SK-N-DZ (cell line): ENCODE measurements at regions not wholly inside any gene's neighbourhood (a gene's known extent, or its start where the extent isn't known, plus 50 kb on each side); places are given as distances from the start of the nearest gene placed in this dataset.
"Not testable (repeated sequence)": the region's sequence is repeated elsewhere in the genome, so short reads cannot be mapped to it uniquely, and the experiment has no call there.

Experiments
- DNase-seq: peaks from one replicate; pipeline ENCODE4 v3.0.0-alpha.2; 2015; ENCODE audit warnings: low spot score

GRCh38 chr21:32823296-32823695, 51.7 kb upstream of the PAXBP1 start:
- DNase-seq: not testable (repeated sequence)

- DNase-seq: no peak
Observed at GRCh38 chr21:32824950-32825349, 53.4 kb upstream of the PAXBP1 start.

GRCh38 chr21:32826329-32827167, 55.0 kb upstream of the PAXBP1 start:
- DNase-seq: peak; percentile 35

- DNase-seq: no peak
Observed at GRCh38 chr21:32828908-32829307, 57.4 kb upstream of the PAXBP1 start.

GRCh38 chr21:32829504-32829903, 57.9 kb upstream of the PAXBP1 start:
- no peak for DNase-seq

GRCh38 chr21:32831779-32832178, 60.2 kb upstream of the PAXBP1 start:
- DNase-seq: not testable (repeated sequence)

GRCh38 chr21:32834211-32834915, 62.8 kb upstream of the PAXBP1 start:
- no peak for DNase-seq

- DNase-seq: no peak
Observed at GRCh38 chr21:32834916-32835235, 63.3 kb upstream of the PAXBP1 start.

GRCh38 chr21:32842146-32842545, 70.6 kb upstream of the PAXBP1 start:
- DNase-seq: no peak

- no peak for DNase-seq
Observed at GRCh38 chr21:32843561-32843960, 72.0 kb upstream of the PAXBP1 start.

- no peak for DNase-seq
Observed at GRCh38 chr21:32844076-32844475, 72.5 kb upstream of the PAXBP1 start.

GRCh38 chr21:32844653-32845436, 73.3 kb upstream of the PAXBP1 start:
- DNase-seq: no peak

- no peak for DNase-seq
Observed at GRCh38 chr21:32858628-32859027, 87.1 kb upstream of the PAXBP1 start.

- DNase-seq: no peak
Observed at GRCh38 chr21:32860399-32860798, 88.8 kb upstream of the PAXBP1 start.

- no peak for DNase-seq
Observed at GRCh38 chr21:32861866-32862265, 90.3 kb upstream of the PAXBP1 start.

- no peak for DNase-seq
Observed at GRCh38 chr21:32867597-32867996, 96.0 kb upstream of the PAXBP1 start.

- no peak for DNase-seq
Observed at GRCh38 chr21:32868631-32869454, 97.3 kb upstream of the PAXBP1 start.

- no peak for DNase-seq
Observed at GRCh38 chr21:32869459-32869858, 97.9 kb upstream of the PAXBP1 start.

- no peak for DNase-seq
Observed at GRCh38 chr21:32876426-32876825, 104.9 kb upstream of the PAXBP1 start.

GRCh38 chr21:32877888-32878287, 106.3 kb upstream of the PAXBP1 start:
- DNase-seq: not testable (repeated sequence)

GRCh38 chr21:32878661-32879060, 107.1 kb upstream of the PAXBP1 start:
- no peak for DNase-seq
